AG04450 (cell line): ENCODE measurements at regions not wholly inside any gene's neighbourhood (a gene's known extent, or its start where the extent isn't known, plus 50 kb on each side); places are given as distances from the start of the nearest gene placed in this dataset.

ENCODE experiments used
- CTCF ChIA-PET: fragments of 300-600, 350-600 bp; formaldehyde crosslinking; extraction: SDS; loops from one replicate; lab custom pipeline; 2022; ENCODE audit warnings: antibody characterized with exemption, inconsistent platforms; lab: Charles Lee
- POLR2A ChIA-PET: fragments of 350-600 bp; formaldehyde crosslinking; extraction: SDS; loops from one replicate; lab custom pipeline; 2021; ENCODE audit warnings: antibody characterized with exemption, inconsistent platforms; lab: Yijun Ruan, JAX
- DNase-seq: peaks from one replicate; pipeline ENCODE4 v3.0.0-alpha.2; 2011; ENCODE audit warnings: low read depth, low spot score
- H3K27ac ChIP-seq: one replicate; pipeline ENCODE4 v1.5.1; 2012; ENCODE audit warnings: low read depth, low read length, control low read depth
- H3K27me3 ChIP-seq: one replicate; pipeline ENCODE4 v1.6.0; 2012; ENCODE audit warnings: low read length; ENCODE audit not compliant: control insufficient read depth, insufficient read depth
- H3K4me3 ChIP-seq: 2 replicates; pipeline ENCODE4 v1.5.1; 2011; ENCODE audit warnings: mild to moderate bottlenecking, low read depth, low read length, control low read depth
- H3K9me3 ChIP-seq: 2 replicates; pipeline ENCODE4 v1.5.1; 2012; ENCODE audit warnings: low read length; ENCODE audit not compliant: control insufficient read depth, insufficient read depth
- TF ChIP-seq, protein P1 (sequence below): IDR thresholded peaks from 2 replicates; pipeline ENCODE4 v1.5.1; 2011; ENCODE audit warnings: low read depth, low read length, control low read depth, inconsistent platforms

- no peak for DNase-seq
- H3K9me3 ChIP-seq: peaks cover 4% of the 10 kb centered on the region
- ChIA-PET POLR2A (no interaction called here), CTCF (interaction anchor here (0.6 kb wide), 1 partner anchor 30 kb away, joined by 3 read pairs; no protein-coding TSS in a partner anchor)
- TF ChIP-seq, protein P1, sequence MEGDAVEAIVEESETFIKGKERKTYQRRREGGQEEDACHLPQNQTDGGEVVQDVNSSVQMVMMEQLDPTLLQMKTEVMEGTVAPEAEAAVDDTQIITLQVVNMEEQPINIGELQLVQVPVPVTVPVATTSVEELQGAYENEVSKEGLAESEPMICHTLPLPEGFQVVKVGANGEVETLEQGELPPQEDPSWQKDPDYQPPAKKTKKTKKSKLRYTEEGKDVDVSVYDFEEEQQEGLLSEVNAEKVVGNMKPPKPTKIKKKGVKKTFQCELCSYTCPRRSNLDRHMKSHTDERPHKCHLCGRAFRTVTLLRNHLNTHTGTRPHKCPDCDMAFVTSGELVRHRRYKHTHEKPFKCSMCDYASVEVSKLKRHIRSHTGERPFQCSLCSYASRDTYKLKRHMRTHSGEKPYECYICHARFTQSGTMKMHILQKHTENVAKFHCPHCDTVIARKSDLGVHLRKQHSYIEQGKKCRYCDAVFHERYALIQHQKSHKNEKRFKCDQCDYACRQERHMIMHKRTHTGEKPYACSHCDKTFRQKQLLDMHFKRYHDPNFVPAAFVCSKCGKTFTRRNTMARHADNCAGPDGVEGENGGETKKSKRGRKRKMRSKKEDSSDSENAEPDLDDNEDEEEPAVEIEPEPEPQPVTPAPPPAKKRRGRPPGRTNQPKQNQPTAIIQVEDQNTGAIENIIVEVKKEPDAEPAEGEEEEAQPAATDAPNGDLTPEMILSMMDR: no peak
- H3K27me3 ChIP-seq: no peaks in the 10 kb centered on the region
- no peak overlapping the region for H3K4me3 ChIP-seq
- H3K27ac ChIP-seq: no peak overlapping the region
Observed at GRCh38 chr3:95310560-95310959, 1247.7 kb downstream of the NSUN3 start.

DNA sequence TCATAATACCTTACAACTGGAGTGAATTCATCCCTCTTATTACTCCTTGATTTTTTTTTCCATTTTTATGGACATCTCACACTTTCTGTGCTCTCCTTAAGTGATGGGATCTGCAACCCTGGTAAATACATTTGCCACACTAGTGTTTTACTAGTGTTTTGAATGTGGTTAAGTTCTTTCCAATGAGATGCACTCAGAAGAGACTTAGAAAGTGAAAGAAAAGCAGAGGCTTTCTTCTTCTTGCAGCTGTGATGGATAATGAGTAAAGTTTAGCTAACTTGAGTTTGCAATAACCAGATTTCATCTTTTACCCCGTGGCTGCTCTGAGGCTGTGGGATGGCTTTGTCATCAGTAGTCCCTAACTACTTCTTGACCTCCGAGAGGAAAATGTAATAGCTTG is 1248.4 kb downstream of the NSUN3 start:
- TF ChIP-seq, protein P1: no peak
- ChIA-PET CTCF (no interaction called here), POLR2A (no interaction called here)
- no peak overlapping the region for H3K27ac ChIP-seq
- no peak overlapping the region for H3K4me3 ChIP-seq
- H3K27me3 ChIP-seq: no peaks in the 10 kb centered on the region
- no peak for DNase-seq
- H3K9me3 ChIP-seq: peaks cover 4% of the 10 kb centered on the region

DNA sequence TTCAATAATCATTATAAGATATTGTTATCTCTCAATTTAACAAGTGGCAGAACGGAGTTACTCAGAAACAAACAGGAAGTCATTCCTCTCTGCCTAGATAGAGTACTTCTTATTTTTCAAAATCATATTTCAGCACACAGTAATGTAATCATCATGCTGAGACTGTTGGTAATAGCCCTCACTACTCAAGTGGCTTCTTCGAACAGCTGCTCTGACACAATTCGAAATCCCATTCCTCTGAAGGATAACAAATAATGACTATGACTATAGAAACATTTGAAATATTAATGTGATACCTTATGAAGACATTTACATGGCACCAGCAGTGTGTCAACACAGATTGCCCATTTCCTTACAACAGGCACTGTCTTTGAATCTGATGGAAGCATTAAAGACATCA is 1249.8 kb downstream of the NSUN3 start:
- Histone ChIP-seq H3K27ac (no peak overlapping the region), H3K27me3 (no peaks in the 10 kb centered on the region), H3K9me3 (peaks cover 4% of the 10 kb centered on the region), H3K4me3 (no peak overlapping the region)
- no peak for DNase-seq
- TF ChIP-seq, protein P1: no peak
- CTCF ChIA-PET: no interaction called here
- POLR2A ChIA-PET: no interaction called here

DNA sequence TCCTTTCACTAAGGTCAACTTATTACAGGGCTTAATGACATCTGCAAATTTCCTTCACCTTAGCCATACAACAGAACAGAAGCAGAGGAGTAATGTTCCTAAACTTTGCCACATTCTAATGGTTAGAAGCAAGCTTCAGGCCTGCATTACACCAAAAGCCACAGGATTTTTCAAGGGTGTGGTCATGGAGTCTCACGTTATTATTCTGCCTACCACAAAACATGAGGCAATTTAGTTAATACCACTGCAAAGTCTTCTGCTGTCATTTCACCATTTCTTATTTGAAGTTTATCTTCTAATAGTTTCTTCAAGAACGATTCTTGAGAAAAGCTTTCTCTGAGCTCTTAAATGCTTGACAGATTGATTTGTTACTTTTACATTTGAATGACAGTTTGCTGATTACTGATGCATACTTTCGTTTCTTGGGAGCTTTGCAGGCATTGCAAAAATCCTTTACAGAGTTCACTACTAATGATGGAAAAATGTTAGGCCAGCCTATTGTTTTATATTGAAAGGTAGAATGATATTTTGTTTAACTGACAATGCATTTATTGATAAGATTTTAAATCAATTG is 1257.1 kb downstream of the NSUN3 start:
- Histone ChIP-seq H3K27ac (no peak overlapping the region), H3K27me3 (no peaks in the 10 kb centered on the region), H3K4me3 (no peak overlapping the region), H3K9me3 (no peaks in the 10 kb centered on the region)
- DNase-seq: no peak
- ChIA-PET POLR2A (no interaction called here), CTCF (no interaction called here)
- TF ChIP-seq, protein P1: no peak

DNA sequence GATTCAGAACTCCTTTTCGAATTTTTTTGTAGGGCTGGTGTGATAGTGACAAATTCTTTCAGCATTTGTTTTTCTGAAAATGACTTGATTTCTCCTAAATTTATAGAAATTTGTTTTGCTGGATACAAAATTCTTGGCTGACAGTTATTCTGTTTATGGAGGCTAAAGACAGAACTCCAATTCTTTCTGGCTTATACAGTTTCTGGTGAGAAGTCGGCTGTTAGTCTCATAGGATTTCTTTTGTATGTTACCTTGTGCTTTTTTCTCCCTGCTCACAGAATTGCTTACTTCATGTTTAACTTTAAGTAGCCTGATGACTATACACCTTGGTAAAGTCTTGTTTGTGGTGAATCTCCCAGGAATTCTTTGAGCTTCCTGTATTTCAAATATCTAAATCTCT is 1264.6 kb downstream of the NSUN3 start:
- no peaks in the 10 kb centered on the region for H3K27me3 ChIP-seq
- H3K4me3 ChIP-seq: no peak overlapping the region
- TF ChIP-seq, protein P1: no peak
- H3K9me3 ChIP-seq: peaks cover 7% of the 10 kb centered on the region; the same call in 1 of the 2 replicates
- ChIA-PET CTCF (no interaction called here), POLR2A (no interaction called here)
- DNase-seq: no peak
- no peak overlapping the region for H3K27ac ChIP-seq
